Chondrocyte (in vitro differentiated cells): ENCODE measurements at regions not wholly inside any gene's neighbourhood (a gene's known extent, or its start where the extent isn't known, plus 50 kb on each side); places are given as distances from the start of the nearest gene placed in this dataset.

Experiments used
- DNase-seq: peaks from one replicate; pipeline ENCODE4 v3.0.0; 2021; ENCODE audit warnings: mixed read lengths, low spot score
- H3K27ac Mint-ChIP-seq: one replicate; pipeline ENCODE4 v1.8.0; 2021; ENCODE audit warnings: mild to moderate bottlenecking, moderate library complexity, mixed read lengths; ENCODE audit not compliant: unreplicated experiment
- H3K27me3 Mint-ChIP-seq: 2 replicates; pipeline ENCODE4 v1.8.0; 2021; ENCODE audit warnings: low read depth, mixed read lengths
- H3K36me3 Mint-ChIP-seq: 2 replicates; pipeline ENCODE4 v1.8.0; 2021; ENCODE audit warnings: low read depth, mixed read lengths
- H3K4me1 Mint-ChIP-seq: 2 replicates; pipeline ENCODE4 v1.8.0; 2021; ENCODE audit warnings: low read depth, mild to moderate bottlenecking, mixed read lengths
- H3K4me3 Mint-ChIP-seq: one replicate; pipeline ENCODE4 v1.8.0; 2021; ENCODE audit warnings: mild to moderate bottlenecking, moderate library complexity, mixed read lengths; ENCODE audit not compliant: unreplicated experiment
- H3K9me3 Mint-ChIP-seq: 2 replicates; pipeline ENCODE4 v1.8.0; 2021; ENCODE audit warnings: low read depth, mixed read lengths
- CTCF ChIP-seq: fragments of 200-600 bp; sonication (generic); IDR thresholded peaks from 2 replicates; pipeline ENCODE4 v1.5.0; 2021; ENCODE audit warnings: antibody characterized with exemption, mild to moderate bottlenecking, moderate library complexity

DNA sequence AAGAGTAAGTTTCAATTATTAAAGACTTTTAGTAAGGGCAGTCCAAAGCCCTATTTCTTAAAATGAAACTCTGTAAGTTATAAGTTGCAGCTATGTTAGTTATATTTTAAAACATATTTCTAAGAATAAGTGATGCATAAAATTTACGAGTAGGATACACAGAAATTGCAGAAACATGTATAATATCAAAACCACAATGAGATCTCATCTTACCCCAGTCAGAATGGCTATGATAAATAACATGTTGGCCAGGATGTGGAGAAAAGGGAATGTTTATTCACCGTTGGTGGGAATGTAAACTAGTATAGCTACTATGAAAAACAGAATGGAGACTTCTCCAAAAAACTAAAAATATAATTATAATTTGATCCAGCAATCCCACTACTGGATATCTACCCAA, 201.2 kb downstream of the CBLN2 start:
- Mint-ChIP-seq H3K4me3 (no peak overlapping the region), H3K4me1 (no peaks in the 10 kb centered on the region), H3K9me3 (no peaks in the 10 kb centered on the region), H3K27ac (no peak overlapping the region), H3K27me3 (peaks cover 15% of the 10 kb centered on the region), H3K36me3 (no peaks in the 10 kb centered on the region)
- TF ChIP-seq CTCF = no peak
- DNase-seq = no peak

GRCh38 chr18:72339976-72340375, 204.2 kb downstream of the CBLN2 start:
- H3K27me3 Mint-ChIP-seq = peaks cover 11% of the 10 kb centered on the region
- H3K9me3 Mint-ChIP-seq = no peaks in the 10 kb centered on the region
- no peak overlapping the region for H3K4me3 Mint-ChIP-seq
- H3K4me1 Mint-ChIP-seq = no peaks in the 10 kb centered on the region
- no peaks in the 10 kb centered on the region for H3K36me3 Mint-ChIP-seq
- DNase-seq = no peak
- H3K27ac Mint-ChIP-seq = no peak overlapping the region
- TF ChIP-seq CTCF = no peak

DNA sequence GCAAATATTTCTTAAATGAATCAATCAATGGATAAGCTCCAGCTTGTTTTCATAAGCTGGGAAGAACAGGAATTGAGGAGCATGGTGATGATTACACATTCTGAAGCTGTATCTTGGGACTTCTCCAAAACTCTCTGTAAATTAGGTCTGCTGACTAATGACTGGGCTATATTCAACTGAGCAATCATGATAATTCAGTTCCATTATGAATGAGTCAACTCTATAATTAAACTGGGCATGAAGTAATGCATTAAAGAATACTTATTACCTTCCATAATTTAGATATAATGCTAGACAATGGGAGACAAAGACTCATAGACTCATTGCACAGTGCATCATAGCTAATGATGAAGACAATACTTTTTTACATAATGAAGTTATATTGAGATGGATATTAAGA, 207.4 kb downstream of the CBLN2 start:
- H3K4me1 Mint-ChIP-seq = no peaks in the 10 kb centered on the region
- no peak overlapping the region for H3K4me3 Mint-ChIP-seq
- no peak for TF ChIP-seq CTCF
- DNase-seq = no peak
- H3K27me3 Mint-ChIP-seq = peaks cover 15% of the 10 kb centered on the region
- H3K9me3 Mint-ChIP-seq = no peaks in the 10 kb centered on the region
- H3K27ac Mint-ChIP-seq = no peak overlapping the region
- no peaks in the 10 kb centered on the region for H3K36me3 Mint-ChIP-seq

DNA sequence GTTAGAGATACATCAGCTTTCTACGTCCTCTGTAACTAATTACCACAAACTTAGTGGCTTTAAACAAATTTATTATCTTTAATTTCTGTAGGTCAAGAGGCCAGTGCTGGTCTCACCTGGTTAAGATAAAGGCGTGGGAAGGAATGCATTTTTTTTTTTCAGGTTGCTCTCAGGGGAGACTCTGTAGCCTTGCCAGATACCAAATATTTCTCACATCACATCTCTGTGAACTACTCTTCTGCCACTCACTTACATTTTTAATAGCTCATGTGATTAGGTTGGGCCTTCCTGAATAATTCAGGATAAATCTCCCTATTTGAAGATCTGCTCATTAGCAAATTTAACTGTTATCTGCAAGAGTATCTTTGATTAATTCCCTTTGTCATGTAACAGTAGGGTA, 214.6 kb downstream of the CBLN2 start:
- TF ChIP-seq CTCF = no peak
- no peak overlapping the region for H3K4me3 Mint-ChIP-seq
- peaks cover 7% of the 10 kb centered on the region for H3K9me3 Mint-ChIP-seq
- peaks cover 13% of the 10 kb centered on the region for H3K27me3 Mint-ChIP-seq
- no peak overlapping the region for H3K27ac Mint-ChIP-seq
- H3K4me1 Mint-ChIP-seq = no peaks in the 10 kb centered on the region
- H3K36me3 Mint-ChIP-seq = no peaks in the 10 kb centered on the region
- DNase-seq = no peak

DNA sequence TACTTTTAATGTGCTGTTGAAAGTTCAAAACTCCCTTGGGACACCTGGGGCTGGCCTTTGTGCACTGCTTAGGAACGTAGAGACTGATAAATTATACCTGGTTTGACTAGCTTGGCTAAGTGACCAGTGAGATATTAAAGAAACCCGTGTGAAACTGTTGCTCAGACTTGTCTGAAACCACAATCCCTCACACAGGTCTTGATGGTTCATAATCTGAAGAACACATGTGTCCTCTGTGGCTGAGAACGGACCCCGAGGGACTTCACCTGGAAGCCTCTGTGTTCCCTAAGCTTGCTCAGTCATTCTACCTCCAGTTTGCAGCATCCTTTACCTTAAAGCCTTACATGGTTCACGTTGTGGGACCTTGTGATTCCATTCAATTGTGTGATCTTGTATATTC, 218.8 kb downstream of the CBLN2 start:
- Mint-ChIP-seq H3K27ac (no peak overlapping the region), H3K4me3 (no peak overlapping the region), H3K4me1 (no peaks in the 10 kb centered on the region), H3K9me3 (peaks cover 7% of the 10 kb centered on the region), H3K36me3 (no peaks in the 10 kb centered on the region), H3K27me3 (peaks cover 3% of the 10 kb centered on the region)
- no peak for DNase-seq
- no peak for TF ChIP-seq CTCF
